ENCODE measurements at regions not wholly inside any gene's neighbourhood (a gene's known extent, or its start where the extent isn't known, plus 50 kb on each side); places are given as distances from the start of the nearest gene placed in this dataset.

DNA sequence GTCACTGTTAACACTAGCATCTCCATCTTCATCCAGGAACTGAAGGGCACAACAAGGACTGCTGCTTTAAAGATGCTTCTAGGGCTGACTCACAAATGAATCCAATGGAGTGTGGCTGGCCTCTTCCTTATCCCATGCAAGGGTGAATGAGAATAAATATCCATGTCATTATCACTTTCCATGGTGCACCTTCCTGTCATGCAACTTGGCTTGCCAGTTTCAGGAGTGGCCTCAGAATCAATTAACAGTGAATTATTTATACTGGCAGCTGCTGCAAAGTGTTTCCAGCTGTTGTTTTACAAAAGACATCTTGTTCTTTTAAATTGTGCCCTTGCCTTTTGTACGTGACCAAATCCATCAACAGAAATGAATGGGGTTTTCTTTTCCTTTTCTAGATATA is 499.3 kb upstream of the TMEM132C start:
- no peak for DNase-seq (ENCODE audit: low read depth)
- no peak for TF ChIP-seq CTCF (IDR thresholded peaks at IDR 0.05; ENCODE audit: insufficient read depth, low read length, poor library complexity, severe bottlenecking)

DNA sequence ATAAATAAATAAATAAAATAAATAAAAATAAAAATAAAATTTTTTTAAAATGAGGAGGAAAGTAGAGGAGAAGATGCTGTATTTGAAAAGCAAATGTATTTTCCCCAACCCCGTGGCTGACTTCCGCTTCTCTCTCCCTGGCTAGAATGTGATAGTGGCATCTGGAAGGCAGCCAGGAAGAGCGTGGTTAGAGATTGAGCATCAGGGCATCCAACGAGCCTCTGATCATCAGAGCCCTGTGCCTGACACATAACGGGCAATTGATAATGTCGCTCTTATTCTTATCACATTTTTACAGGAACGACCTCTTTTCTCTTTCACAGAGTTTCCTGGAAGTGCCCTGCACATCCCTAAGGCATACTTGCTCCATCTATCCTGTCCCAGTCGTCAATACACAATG is 496.9 kb upstream of the TMEM132C start:
- H3K4me3 ChIP-seq (ENCODE audit: low read depth, low read length): no peak overlapping the region
- no peaks in the 10 kb centered on the region for H3K36me3 ChIP-seq (ENCODE audit: control insufficient read depth, insufficient read depth, low read length)
- DNase-seq (ENCODE audit: low read depth): no peak
- H3K27me3 ChIP-seq (ENCODE audit: control insufficient read depth, insufficient read depth, low read length): no peaks in the 10 kb centered on the region
- no peak for TF ChIP-seq CTCF (IDR thresholded peaks at IDR 0.05; ENCODE audit: insufficient read depth, low read length, poor library complexity, severe bottlenecking)

More for the DNA sequence above, 499.3 kb upstream of the TMEM132C start:
- Histone ChIP-seq H3K27me3 (ENCODE audit: control insufficient read depth, insufficient read depth, low read length) (no peaks in the 10 kb centered on the region), H3K36me3 (ENCODE audit: control insufficient read depth, insufficient read depth, low read length) (no peaks in the 10 kb centered on the region), H3K4me3 (ENCODE audit: low read depth, low read length) (no peak overlapping the region)

- Histone ChIP-seq H3K36me3 (ENCODE audit: control insufficient read depth, insufficient read depth, low read length) (no peaks in the 10 kb centered on the region), H3K27me3 (ENCODE audit: control insufficient read depth, insufficient read depth, low read length) (no peaks in the 10 kb centered on the region)
- no peak for DNase-seq (ENCODE audit: low read depth)
Observed at GRCh38 chr12:127771546-127771945, 495.4 kb upstream of the TMEM132C start.

GRCh38 chr12:127773520-127773919 is 493.4 kb upstream of the TMEM132C start:
- Histone ChIP-seq H3K36me3 (ENCODE audit: control insufficient read depth, insufficient read depth, low read length) (no peaks in the 10 kb centered on the region), H3K4me3 (ENCODE audit: low read depth, low read length) (no peak overlapping the region), H3K27me3 (ENCODE audit: control insufficient read depth, insufficient read depth, low read length) (no peaks in the 10 kb centered on the region)
- DNase-seq (ENCODE audit: low read depth): no peak
- TF ChIP-seq CTCF (IDR thresholded peaks at IDR 0.05; ENCODE audit: insufficient read depth, low read length, poor library complexity, severe bottlenecking): no peak

More at GRCh38 chr12:127771546-127771945, 495.4 kb upstream of the TMEM132C start:
- H3K4me3 ChIP-seq (ENCODE audit: low read depth, low read length): no peak overlapping the region
- TF ChIP-seq CTCF (IDR thresholded peaks at IDR 0.05; ENCODE audit: insufficient read depth, low read length, poor library complexity, severe bottlenecking): no peak

DNA sequence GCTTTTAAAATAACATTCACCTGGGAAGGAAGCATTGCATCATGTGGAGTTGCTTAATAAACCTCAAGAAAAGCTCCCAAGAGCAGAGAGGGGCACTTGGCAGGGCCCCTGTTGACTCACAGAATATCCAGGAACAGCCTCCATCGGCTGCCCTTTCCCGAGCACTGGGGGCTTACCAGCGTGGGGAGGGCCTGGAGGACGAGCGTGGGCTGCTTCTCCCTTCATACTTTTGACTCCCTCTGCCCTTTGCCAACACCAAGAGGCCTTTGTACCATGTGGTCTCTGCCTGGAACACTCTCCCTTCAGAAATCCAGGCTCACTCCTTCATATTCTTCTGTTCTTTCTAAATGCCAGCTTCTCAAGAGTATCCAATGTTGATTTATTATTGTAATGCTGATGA is 492.1 kb upstream of the TMEM132C start:
- Histone ChIP-seq H3K27me3 (ENCODE audit: control insufficient read depth, insufficient read depth, low read length) (no peaks in the 10 kb centered on the region), H3K36me3 (ENCODE audit: control insufficient read depth, insufficient read depth, low read length) (no peaks in the 10 kb centered on the region), H3K4me3 (ENCODE audit: low read depth, low read length) (no peak overlapping the region)
- TF ChIP-seq CTCF (IDR thresholded peaks at IDR 0.05; ENCODE audit: insufficient read depth, low read length, poor library complexity, severe bottlenecking): no peak
- DNase-seq (ENCODE audit: low read depth): no peak

GRCh38 chr12:127779301-127780045 is 487.5 kb upstream of the TMEM132C start:
- Histone ChIP-seq H3K4me3 (ENCODE audit: low read depth, low read length) (no peak overlapping the region), H3K27me3 (ENCODE audit: control insufficient read depth, insufficient read depth, low read length) (no peaks in the 10 kb centered on the region), H3K36me3 (ENCODE audit: control insufficient read depth, insufficient read depth, low read length) (no peaks in the 10 kb centered on the region)
- no peak for TF ChIP-seq CTCF (IDR thresholded peaks at IDR 0.05; ENCODE audit: insufficient read depth, low read length, poor library complexity, severe bottlenecking)
- no peak for DNase-seq (ENCODE audit: low read depth)
